H1 (cell line): ENCODE measurements at regions not wholly inside any gene's neighbourhood (a gene's known extent, or its start where the extent isn't known, plus 50 kb on each side); places are given as distances from the start of the nearest gene placed in this dataset.

Experiments used
- CTCF ChIA-PET: fragments of 300-600 bp; sonication (Branson Sonifier 250); formaldehyde crosslinking; loops from one replicate; lab custom pipeline; 2021; ENCODE audit not compliant: partially characterized antibody; lab: Charles Lee
- POLR2A ChIA-PET: fragments of 300-600 bp; sonication (Branson Sonifier 250); formaldehyde crosslinking; loops from one replicate; lab custom pipeline; 2021; ENCODE audit warnings: inconsistent platforms; ENCODE audit not compliant: partially characterized antibody; lab: Charles Lee
- DNase-seq, 2 experiments: peaks; one replicate each; pipeline versions ENCODE4 v3.0.0 to v3.0.0-alpha.2; 2010 to 2022; ENCODE audit warnings: low spot score in 2 of 2, low read depth in 1 of 2, mixed read lengths in 1 of 2
- FAIRE-seq: peaks from 2 replicates; lab custom pipeline; 2011; peaks lifted over from hg19 to GRCh38; lab: Jason Lieb, UNC
- H2AFZ ChIP-seq: 2 replicates; pipeline ENCODE4 v1.8.1; 2012; ENCODE audit warnings: low read length, inconsistent platforms
- H2AK5ac ChIP-seq: 2 replicates; pipeline ENCODE4 v1.6.1; 2013; ENCODE audit warnings: low read depth, low read length
- H2BK120ac ChIP-seq: replicated peaks from 2 replicates; pipeline ENCODE3; 2013; ENCODE audit warnings: low read depth, low read length, inconsistent platforms
- H2BK12ac ChIP-seq: 2 replicates; pipeline ENCODE4 v1.6.1; 2013; ENCODE audit warnings: low read depth, low read length
- H2BK15ac ChIP-seq: 2 replicates; pipeline ENCODE4 v1.6.1; 2013; ENCODE audit warnings: low read length
- H2BK20ac ChIP-seq: 2 replicates; pipeline ENCODE4 v1.6.1; 2013; ENCODE audit warnings: low read length
- H2BK5ac ChIP-seq: 2 replicates; pipeline ENCODE4 v1.6.1; 2013; ENCODE audit warnings: low read depth, low read length
- H3K14ac ChIP-seq: 2 replicates; pipeline ENCODE4 v1.6.1; 2013; ENCODE audit warnings: inconsistent platforms; ENCODE audit not compliant: insufficient read length
- H3K18ac ChIP-seq: 2 replicates; pipeline ENCODE4 v1.6.1; 2013; ENCODE audit warnings: low read length; ENCODE audit errors: extremely low read depth
- H3K23ac ChIP-seq: 2 replicates; pipeline ENCODE4 v1.6.1; 2013; ENCODE audit warnings: inconsistent platforms; ENCODE audit not compliant: insufficient read length
- H3K23me2 ChIP-seq: 2 replicates; pipeline ENCODE4 v1.6.1; 2013; ENCODE audit warnings: low read depth, low read length
- H3K27ac ChIP-seq: 2 replicates; pipeline ENCODE4 v1.6.1; 2011; ENCODE audit warnings: low read depth, low read length, inconsistent platforms
- H3K27me3 ChIP-seq, 4 experiments: replicated peaks in 1 of 4; 1 replicate in 1 of 4; 2 replicates in 3 of 4; pipeline versions ENCODE4 v1.6.1 to v1.8.1; 2011 to 2013; ENCODE audit warnings: low read length in 3 of 4, mild to moderate bottlenecking in 3 of 4, inconsistent platforms in 2 of 4, mixed read lengths in 2 of 4, moderate library complexity in 1 of 4; ENCODE audit not compliant: control insufficient read depth in 3 of 4, insufficient read depth in 3 of 4; ENCODE audit errors: extremely low read depth in 1 of 4
- H3K36me3 ChIP-seq, 4 experiments: 2 replicates each; pipeline versions ENCODE4 v1.6.1 to v1.8.1; 2011 to 2013; ENCODE audit warnings: mild to moderate bottlenecking in 4 of 4, low read length in 3 of 4, moderate library complexity in 2 of 4, control low read depth in 1 of 4, inconsistent platforms in 1 of 4; ENCODE audit not compliant: insufficient read depth in 4 of 4, control insufficient read depth in 2 of 4
- H3K4ac ChIP-seq: replicated peaks from 2 replicates; pipeline ENCODE3; 2013; ENCODE audit warnings: low read length, low read depth, mixed read lengths, inconsistent platforms; ENCODE audit not compliant: insufficient read length
- H3K4me1 ChIP-seq, 4 experiments: replicated peaks in 1 of 4; 1 replicate in 1 of 4; 2 replicates in 3 of 4; pipeline versions ENCODE4 v1.6.1 to v1.8.1; 2011 to 2013; ENCODE audit warnings: low read length in 3 of 4, inconsistent platforms in 2 of 4, mixed read lengths in 1 of 4; ENCODE audit not compliant: insufficient read depth in 4 of 4, control insufficient read depth in 3 of 4
- H3K4me2 ChIP-seq, 2 experiments: 2 replicates each; pipeline versions ENCODE4 v1.6.1 to v1.8.1; 2011 to 2013; ENCODE audit warnings: low read depth in 2 of 2, low read length in 2 of 2, control low read depth in 1 of 2, inconsistent platforms in 1 of 2, mild to moderate bottlenecking in 1 of 2; ENCODE audit not compliant: insufficient read depth in 1 of 2
- H3K4me3 ChIP-seq, 4 experiments: fragments of 200-600, 300-600 bp in 1 of 4; sonication (generic), shearing (Covaris generic), sonication (Bioruptor Twin) in 1 of 4; 2 replicates each; pipeline versions ENCODE4 v1.5.1 to v1.8.1; 2011 to 2016; ENCODE audit warnings: low read length in 4 of 4, low read depth in 3 of 4, control low read depth in 2 of 4, inconsistent platforms in 2 of 4, mild to moderate bottlenecking in 2 of 4, mixed read lengths in 1 of 4, moderate library complexity in 1 of 4; ENCODE audit not compliant: insufficient read depth in 2 of 4; ENCODE audit errors: extremely low read depth in 1 of 4
- H3K56ac ChIP-seq: replicated peaks from 2 replicates; pipeline ENCODE3; 2013; ENCODE audit warnings: low read depth, mild to moderate bottlenecking, mixed read lengths, low read length, inconsistent platforms; ENCODE audit not compliant: insufficient read length
- H3K79me1 ChIP-seq: 2 replicates; pipeline ENCODE4 v1.6.1; 2013; ENCODE audit warnings: low read depth, low read length, control low read depth
- H3K79me2 ChIP-seq, 2 experiments: 2 replicates each; pipeline versions ENCODE4 v1.6.1 to v1.8.1; 2012 to 2013; ENCODE audit warnings: low read length in 2 of 2, mild to moderate bottlenecking in 2 of 2, inconsistent platforms in 1 of 2; ENCODE audit not compliant: insufficient read depth in 2 of 2, control insufficient read depth in 1 of 2
- H3K9ac ChIP-seq, 4 experiments: replicated peaks in 1 of 4; 1 replicate in 1 of 4; 2 replicates in 3 of 4; pipeline versions ENCODE4 v1.6.1 to v1.8.1; 2011 to 2013; ENCODE audit warnings: low read depth in 3 of 4, low read length in 3 of 4, control low read depth in 2 of 4, mild to moderate bottlenecking in 2 of 4, moderate library complexity in 2 of 4, inconsistent platforms in 1 of 4; ENCODE audit errors: extremely low read depth in 1 of 4
- H3K9me3 ChIP-seq, 2 experiments: 2 replicates each; pipeline versions ENCODE4 v1.6.1 to v1.8.1; 2012 to 2013; ENCODE audit warnings: mild to moderate bottlenecking in 2 of 2, moderate library complexity in 2 of 2, control low read depth in 1 of 2, inconsistent platforms in 1 of 2, low read depth in 1 of 2, low read length in 1 of 2, mixed read lengths in 1 of 2; ENCODE audit not compliant: insufficient read depth in 2 of 2
- H4K20me1 ChIP-seq, 2 experiments: replicated peaks in 1 of 2; 2 replicates each; pipeline versions ENCODE3 to v1.8.1; 2011 to 2013; ENCODE audit warnings: inconsistent platforms in 2 of 2, low read length in 2 of 2, mild to moderate bottlenecking in 1 of 2; ENCODE audit not compliant: insufficient read depth in 2 of 2, control insufficient read depth in 1 of 2
- H4K5ac ChIP-seq: 2 replicates; pipeline ENCODE4 v1.6.1; 2013; ENCODE audit warnings: low read length, low read depth, mixed read lengths, inconsistent platforms; ENCODE audit not compliant: insufficient read length
- H4K8ac ChIP-seq: 2 replicates; pipeline ENCODE4 v1.8.0; 2013; ENCODE audit warnings: mild to moderate bottlenecking, moderate library complexity, low read length, inconsistent platforms; ENCODE audit not compliant: insufficient read depth; ENCODE audit errors: extremely low read depth
- H4K91ac ChIP-seq: replicated peaks from 2 replicates; pipeline ENCODE3; 2013; ENCODE audit warnings: low read length, mixed read lengths, inconsistent platforms; ENCODE audit not compliant: insufficient read length
- ASH2L ChIP-seq: fragments of 200-600, 300-600 bp; sonication (generic); IDR thresholded peaks from one replicate; pipeline ENCODE4 v1.7.1; 2017; ENCODE audit warnings: low read length
- KDM4A ChIP-seq: IDR thresholded peaks from one replicate; pipeline ENCODE4 v1.7.1; 2012; ENCODE audit warnings: low read depth, mild to moderate bottlenecking, moderate library complexity, low read length, inconsistent platforms; ENCODE audit not compliant: severe bottlenecking
- TAF7 ChIP-seq: optimal IDR thresholded peaks from 2 replicates; pipeline ENCODE3; 2011; ENCODE audit warnings: low read depth, mild to moderate bottlenecking, inconsistent platforms, low read length, moderate library complexity, borderline replicate concordance
- TBP ChIP-seq: IDR thresholded peaks from 2 replicates; pipeline ENCODE4 v1.6.1; 2011; ENCODE audit warnings: low read depth, low read length, improper control_type of control experiment
- WGBS, 2 experiments: shearing (Covaris generic) in 1 of 2; methylation state at CpG; one replicate each; pipeline versions ENCODE4 v1.1.6 to v1.1.7; 2013 to 2015; ENCODE audit warnings: low lambda C conversion rate in 2 of 2, mixed read lengths in 2 of 2, inconsistent platforms in 1 of 2, low coverage in 1 of 2, missing lambda C conversion rate in 1 of 2; ENCODE audit not compliant: insufficient replicate concordance in 2 of 2, insufficient coverage in 1 of 2, insufficient read length in 1 of 2; ENCODE audit errors: extremely low coverage in 1 of 2, missing lambda C conversion rate in 1 of 2; 5-methylcytosine and 5-hydroxymethylcytosine counted together
- TF ChIP-seq, protein P1 (sequence below): IDR thresholded peaks from 2 replicates; pipeline ENCODE4 v1.6.1; 2012; ENCODE audit warnings: low read length, inconsistent platforms
- TF ChIP-seq, protein P2 (sequence below), 3 experiments: IDR thresholded peaks; 1 replicate in 2 of 3; 2 replicates in 1 of 3; pipeline versions ENCODE4 v1.5.1 to v1.6.1; 2011; ENCODE audit warnings: low read length in 3 of 3, mild to moderate bottlenecking in 3 of 3, inconsistent platforms in 2 of 3, low read depth in 1 of 3, moderate library complexity in 1 of 3; ENCODE audit not compliant: insufficient read depth in 1 of 3; ENCODE audit errors: control extremely low read depth in 1 of 3
- TF ChIP-seq, protein P3 (sequence below): IDR thresholded peaks from 2 replicates; pipeline ENCODE4 v1.6.1; 2011; ENCODE audit warnings: low read length, improper control_type of control experiment
- TF ChIP-seq, protein P4 (sequence below): IDR thresholded peaks from 2 replicates; pipeline ENCODE4 v1.6.1; 2012; ENCODE audit warnings: inconsistent platforms

DNA sequence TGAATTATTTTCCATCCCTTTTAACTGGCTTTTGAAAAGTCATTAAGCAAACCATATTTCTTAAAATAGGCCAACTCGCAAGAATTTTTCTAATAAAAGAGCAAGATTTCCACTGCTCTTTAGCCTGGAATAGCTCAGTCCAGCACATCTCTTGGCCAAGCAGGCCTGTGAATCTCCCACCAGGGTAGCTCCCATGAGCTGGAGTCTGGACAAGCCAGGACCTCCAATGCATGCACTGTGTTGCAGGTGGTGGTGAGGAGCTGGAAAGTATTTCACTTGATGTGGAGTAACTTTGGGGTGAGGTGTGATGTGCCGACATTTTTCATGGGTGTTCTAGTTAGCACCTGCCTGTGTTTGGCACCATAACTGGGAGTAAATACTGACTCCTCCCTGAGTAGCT is 117.3 kb upstream of the TBX20 start:
- ChIA-PET POLR2A (no interaction called here), CTCF (interaction anchor here (0.5 to 1.4 kb wide), 4 partner anchors 54 to 921 kb away, joined by 3 to 4 read pairs (median 3); no protein-coding TSS in a partner anchor)
- Histone ChIP-seq H3K9ac (no peak overlapping the region), H3K79me2 (no peaks in the 10 kb centered on the region), H3K9me3 (no peaks in the 10 kb centered on the region), H4K5ac (no peak overlapping the region), H3K27ac (no peak overlapping the region), H3K14ac (no peak overlapping the region), H3K4me2 (no peak overlapping the region), H2AK5ac (no peak overlapping the region), H3K56ac (no peak overlapping the region), H3K27me3 (no peaks in the 10 kb centered on the region), H4K91ac (no peak overlapping the region), H2BK5ac (no peak overlapping the region), H2BK20ac (no peak overlapping the region), H4K8ac (no peak overlapping the region), H3K79me1 (no peaks in the 10 kb centered on the region), H3K4me3 (no peak overlapping the region), H2BK12ac (no peak overlapping the region), H3K23me2 (no peaks in the 10 kb centered on the region), H4K20me1 (no peaks in the 10 kb centered on the region), H3K4me1 (peaks cover 0 to 13% (median 7%) of the 10 kb centered on the region in 4 experiments; a peak in 6 of 7 replicates), H3K18ac (no peak overlapping the region), H3K36me3 (no peaks in the 10 kb centered on the region), H3K23ac (no peak overlapping the region), H2AFZ (no peak overlapping the region), H2BK15ac (no peak overlapping the region), H3K4ac (no peak overlapping the region), H2BK120ac (no peak overlapping the region)
- 90% methylated on average over 2 of the region's 2 CpGs; no CpG with 5 or more reads in 1 of the 2 experiments for WGBS, 2 experiments
- FAIRE-seq: no peak
- DNase-seq: no peak
- TF ChIP-seq, protein P1, sequence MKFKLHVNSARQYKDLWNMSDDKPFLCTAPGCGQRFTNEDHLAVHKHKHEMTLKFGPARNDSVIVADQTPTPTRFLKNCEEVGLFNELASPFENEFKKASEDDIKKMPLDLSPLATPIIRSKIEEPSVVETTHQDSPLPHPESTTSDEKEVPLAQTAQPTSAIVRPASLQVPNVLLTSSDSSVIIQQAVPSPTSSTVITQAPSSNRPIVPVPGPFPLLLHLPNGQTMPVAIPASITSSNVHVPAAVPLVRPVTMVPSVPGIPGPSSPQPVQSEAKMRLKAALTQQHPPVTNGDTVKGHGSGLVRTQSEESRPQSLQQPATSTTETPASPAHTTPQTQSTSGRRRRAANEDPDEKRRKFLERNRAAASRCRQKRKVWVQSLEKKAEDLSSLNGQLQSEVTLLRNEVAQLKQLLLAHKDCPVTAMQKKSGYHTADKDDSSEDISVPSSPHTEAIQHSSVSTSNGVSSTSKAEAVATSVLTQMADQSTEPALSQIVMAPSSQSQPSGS: no peak
- TF ChIP-seq, protein P2, sequence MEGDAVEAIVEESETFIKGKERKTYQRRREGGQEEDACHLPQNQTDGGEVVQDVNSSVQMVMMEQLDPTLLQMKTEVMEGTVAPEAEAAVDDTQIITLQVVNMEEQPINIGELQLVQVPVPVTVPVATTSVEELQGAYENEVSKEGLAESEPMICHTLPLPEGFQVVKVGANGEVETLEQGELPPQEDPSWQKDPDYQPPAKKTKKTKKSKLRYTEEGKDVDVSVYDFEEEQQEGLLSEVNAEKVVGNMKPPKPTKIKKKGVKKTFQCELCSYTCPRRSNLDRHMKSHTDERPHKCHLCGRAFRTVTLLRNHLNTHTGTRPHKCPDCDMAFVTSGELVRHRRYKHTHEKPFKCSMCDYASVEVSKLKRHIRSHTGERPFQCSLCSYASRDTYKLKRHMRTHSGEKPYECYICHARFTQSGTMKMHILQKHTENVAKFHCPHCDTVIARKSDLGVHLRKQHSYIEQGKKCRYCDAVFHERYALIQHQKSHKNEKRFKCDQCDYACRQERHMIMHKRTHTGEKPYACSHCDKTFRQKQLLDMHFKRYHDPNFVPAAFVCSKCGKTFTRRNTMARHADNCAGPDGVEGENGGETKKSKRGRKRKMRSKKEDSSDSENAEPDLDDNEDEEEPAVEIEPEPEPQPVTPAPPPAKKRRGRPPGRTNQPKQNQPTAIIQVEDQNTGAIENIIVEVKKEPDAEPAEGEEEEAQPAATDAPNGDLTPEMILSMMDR (IDR thresholded peaks at IDR 0.05; ENCODE audit: control extremely low read depth in 1 of 3, insufficient read depth in 1 of 3, low read depth in 1 of 3, low read length in 3 of 3): no peak
- TF ChIP-seq, protein P3, sequence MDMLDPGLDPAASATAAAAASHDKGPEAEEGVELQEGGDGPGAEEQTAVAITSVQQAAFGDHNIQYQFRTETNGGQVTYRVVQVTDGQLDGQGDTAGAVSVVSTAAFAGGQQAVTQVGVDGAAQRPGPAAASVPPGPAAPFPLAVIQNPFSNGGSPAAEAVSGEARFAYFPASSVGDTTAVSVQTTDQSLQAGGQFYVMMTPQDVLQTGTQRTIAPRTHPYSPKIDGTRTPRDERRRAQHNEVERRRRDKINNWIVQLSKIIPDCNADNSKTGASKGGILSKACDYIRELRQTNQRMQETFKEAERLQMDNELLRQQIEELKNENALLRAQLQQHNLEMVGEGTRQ: no peak
- TF ChIP-seq TBP (no peak), TAF7 (no peak), ASH2L (no peak), KDM4A (no peak)
- TF ChIP-seq, protein P4, sequence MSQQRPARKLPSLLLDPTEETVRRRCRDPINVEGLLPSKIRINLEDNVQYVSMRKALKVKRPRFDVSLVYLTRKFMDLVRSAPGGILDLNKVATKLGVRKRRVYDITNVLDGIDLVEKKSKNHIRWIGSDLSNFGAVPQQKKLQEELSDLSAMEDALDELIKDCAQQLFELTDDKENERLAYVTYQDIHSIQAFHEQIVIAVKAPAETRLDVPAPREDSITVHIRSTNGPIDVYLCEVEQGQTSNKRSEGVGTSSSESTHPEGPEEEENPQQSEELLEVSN: no peak
